NOMO-1 treated with DMSO at 0.1 percent for 48 hours (cell line): ENCODE measurements at regions not wholly inside any gene's neighbourhood (a gene's known extent, or its start where the extent isn't known, plus 50 kb on each side); places are given as distances from the start of the nearest gene placed in this dataset.

ENCODE experiments used
- DNase-seq: peaks from one replicate; lab custom pipeline; 2025; ENCODE audit not compliant: unreplicated experiment; lab: John Stamatoyannopoulos, UW

DNA sequence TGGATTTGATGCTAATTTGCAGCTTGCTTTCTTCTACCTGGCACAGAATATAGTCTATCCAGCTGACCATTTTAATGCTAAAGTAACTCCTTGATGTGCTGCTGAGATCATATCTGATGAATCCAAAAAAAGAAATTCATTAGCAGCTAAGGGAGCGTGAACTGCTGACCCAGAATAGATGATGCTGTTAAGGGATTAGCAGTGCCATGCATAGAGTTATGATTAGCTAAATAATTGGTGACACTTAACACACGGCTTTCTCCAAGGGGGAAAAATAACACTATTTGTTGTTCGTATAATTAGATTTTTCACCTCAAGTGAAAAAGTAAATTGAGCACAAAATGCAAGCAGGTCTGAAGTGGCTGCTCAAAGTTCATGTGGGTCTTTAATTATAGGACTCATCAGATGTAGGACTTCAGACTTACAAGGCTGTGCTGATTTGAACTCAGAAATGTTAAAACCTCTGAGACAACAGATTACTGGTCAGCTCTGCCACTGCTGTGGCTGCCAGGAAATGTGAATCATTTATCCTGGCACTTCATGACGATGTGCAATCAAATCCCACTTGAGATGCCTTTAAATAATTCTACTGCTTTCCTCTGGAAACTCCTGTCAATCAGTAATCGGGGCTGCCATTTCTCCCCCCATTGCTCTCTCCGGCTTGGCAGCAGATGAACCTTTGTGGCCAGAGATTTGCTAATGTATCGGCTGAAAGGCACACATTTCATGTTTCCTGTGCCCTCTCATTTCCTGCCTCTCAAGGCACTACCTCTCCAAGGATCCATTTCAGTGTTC lies 291.6 kb upstream of the C9orf72 start:
- no peak for DNase-seq

DNA sequence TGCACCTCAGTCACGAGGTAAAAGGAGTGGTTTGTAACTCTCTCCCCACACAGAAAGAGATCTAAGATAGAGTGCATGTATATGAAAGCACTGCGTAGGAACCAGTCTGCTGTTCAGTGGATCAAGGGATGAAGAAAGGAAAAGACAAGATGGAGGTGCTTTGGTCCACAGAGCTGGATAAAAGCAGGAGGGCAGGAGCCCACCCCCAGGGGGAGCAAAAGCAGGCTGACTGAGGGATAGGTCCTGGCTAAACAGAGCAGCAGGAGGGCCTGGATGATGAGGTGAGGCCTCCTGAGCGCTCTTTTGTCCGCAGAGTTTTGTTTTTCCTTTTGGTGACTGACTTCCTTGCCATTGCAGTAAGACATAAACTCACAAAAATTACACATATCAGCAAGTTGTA lies 293.5 kb upstream of the C9orf72 start:
- no peak for DNase-seq

- no peak for DNase-seq
These were observed 297.1 kb upstream of the C9orf72 start for GRCh38 chr9:27870404-27870803.

GRCh38 chr9:27880156-27880555 lies 306.9 kb upstream of the C9orf72 start:
- DNase-seq = no peak

GRCh38 chr9:27880635-27881034 lies 307.4 kb upstream of the C9orf72 start:
- no peak for DNase-seq

- no peak for DNase-seq
These were observed 315.5 kb upstream of the C9orf72 start for GRCh38 chr9:27888661-27889295.

DNA sequence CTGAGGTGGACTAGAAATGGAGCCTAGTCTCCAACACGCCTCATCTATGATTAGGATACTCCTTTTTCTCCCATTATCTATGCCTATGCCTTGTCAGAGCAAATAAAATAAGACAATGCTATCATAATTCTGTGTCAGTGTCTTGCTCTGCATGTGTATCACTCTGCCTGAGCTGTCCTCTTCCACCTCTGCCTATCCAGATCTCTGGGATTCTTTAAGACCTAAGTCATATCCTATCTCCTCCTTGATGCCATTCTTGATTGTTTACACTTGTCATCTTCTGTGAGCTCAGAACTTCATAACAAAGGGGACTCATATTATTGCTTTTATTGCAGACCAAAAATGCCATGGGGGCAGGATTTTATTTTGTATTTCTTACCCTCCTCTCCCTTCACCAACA lies 351.2 kb upstream of the C9orf72 start:
- DNase-seq = no peak

- no peak for DNase-seq
These were observed 352.5 kb upstream of the C9orf72 start for GRCh38 chr9:27925815-27926214.

GRCh38 chr9:27929841-27930240 lies 356.6 kb upstream of the C9orf72 start:
- DNase-seq = no peak

GRCh38 chr9:27933210-27934025 lies 360.1 kb upstream of the C9orf72 start:
- no peak for DNase-seq

- no peak for DNase-seq
These were observed 361.2 kb upstream of the C9orf72 start for GRCh38 chr9:27934471-27934870.

DNA sequence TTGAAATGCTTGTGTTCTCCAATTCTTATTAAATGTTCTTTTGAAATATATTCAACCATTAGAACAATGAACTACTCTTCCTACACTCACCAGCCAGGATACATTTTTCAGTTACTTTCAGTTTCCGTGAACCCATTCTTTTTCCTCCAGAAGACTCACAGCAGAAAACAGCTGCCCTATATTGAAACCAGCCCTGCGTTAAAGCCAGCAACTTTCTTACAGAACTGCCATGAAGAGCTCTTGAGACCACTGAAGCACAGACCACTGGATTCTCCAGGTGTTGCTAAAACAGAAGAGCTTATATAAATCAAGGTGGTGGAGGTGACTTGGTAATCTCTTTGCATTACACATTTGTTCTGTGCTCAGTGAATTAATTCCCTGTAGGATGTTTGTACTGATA lies 365.9 kb upstream of the C9orf72 start:
- DNase-seq = no peak

DNA sequence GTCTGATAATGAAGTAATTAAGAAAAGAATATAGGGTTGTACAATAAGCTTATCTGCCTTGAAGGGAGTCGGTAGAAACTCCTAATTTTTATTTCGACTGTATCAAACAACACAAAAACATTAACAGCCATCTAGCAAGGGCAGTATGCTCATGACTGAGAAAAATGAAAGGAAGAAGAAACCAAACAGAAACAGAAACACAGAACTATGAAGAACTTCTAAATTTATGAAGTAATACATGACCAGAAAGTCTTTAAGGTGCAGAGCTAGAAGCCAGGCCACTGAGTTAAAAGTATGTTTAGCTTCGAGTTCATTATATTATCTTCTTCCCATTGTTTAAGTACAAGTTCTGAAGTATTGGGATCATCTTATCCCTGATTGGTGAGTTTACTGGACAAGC lies 367.3 kb upstream of the C9orf72 start:
- DNase-seq = no peak

- DNase-seq = no peak
These were observed 370.2 kb upstream of the C9orf72 start for GRCh38 chr9:27943501-27943900.

- DNase-seq = no peak
These were observed 372.1 kb upstream of the C9orf72 start for GRCh38 chr9:27945386-27945785.

GRCh38 chr9:27950382-27950781 lies 377.1 kb upstream of the C9orf72 start:
- no peak for DNase-seq

- no peak for DNase-seq
These were observed 381.6 kb upstream of the C9orf72 start for GRCh38 chr9:27954858-27955257.

GRCh38 chr9:27963836-27964235 lies 390.6 kb upstream of the C9orf72 start:
- no peak for DNase-seq

GRCh38 chr9:27967210-27967609 lies 393.9 kb upstream of the C9orf72 start:
- no peak for DNase-seq

DNA sequence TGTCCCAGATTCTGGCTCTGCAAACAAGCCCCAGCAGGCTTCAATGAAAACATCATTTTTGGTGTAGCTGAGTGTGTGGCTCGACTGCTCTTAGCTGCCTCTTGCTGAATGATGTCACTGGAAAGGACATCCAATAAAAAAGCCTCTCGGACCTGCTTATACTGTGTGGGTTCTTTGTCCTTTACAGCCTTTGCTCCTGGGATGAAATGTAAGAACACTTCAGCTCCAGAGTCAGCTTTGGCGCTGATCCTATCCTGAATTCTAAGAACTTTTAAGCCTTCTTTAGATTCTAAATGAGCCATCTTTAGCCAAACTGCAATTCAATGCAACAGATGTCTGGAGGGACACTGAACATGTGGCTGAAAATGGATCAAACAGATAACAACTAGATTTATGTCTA lies 404.6 kb upstream of the C9orf72 start:
- no peak for DNase-seq

DNA sequence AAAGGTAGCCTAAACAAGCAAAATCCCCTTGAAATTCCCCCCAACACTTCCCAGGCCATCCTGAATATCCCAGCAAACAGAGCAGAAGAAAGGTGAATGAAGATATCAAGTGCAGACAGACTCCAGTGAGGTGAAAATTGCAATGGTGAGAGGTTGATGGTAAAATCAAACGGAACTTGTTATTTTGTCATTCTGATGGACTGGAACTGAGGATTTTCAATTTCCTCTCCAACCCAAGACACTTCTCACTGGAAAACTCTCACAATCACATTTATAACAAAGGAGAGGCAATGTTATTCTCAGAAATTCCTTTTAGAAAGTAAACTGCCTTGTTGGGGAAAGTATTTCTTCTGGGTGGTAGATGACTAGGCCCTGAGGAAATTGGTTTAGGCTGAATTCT lies 412.4 kb upstream of the C9orf72 start:
- DNase-seq = no peak

DNA sequence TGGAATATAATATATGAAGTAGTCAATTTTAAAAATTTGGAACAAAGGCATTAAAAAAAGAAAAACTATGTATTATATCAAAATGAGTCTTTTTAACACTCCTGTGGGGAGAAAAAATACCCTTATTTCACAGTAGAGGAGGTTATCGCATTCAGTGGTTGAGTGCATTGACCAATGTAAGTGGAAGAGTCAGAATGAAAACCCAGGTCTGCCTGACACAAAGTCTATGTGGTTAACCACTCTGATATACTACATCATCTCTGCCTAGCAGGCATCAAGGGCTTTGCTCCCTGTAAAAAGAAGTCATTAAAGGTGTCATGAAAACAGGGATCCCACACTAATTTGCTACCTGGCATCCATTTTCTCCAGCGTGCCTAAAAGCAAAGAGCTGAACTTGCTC lies 417.2 kb upstream of the C9orf72 start:
- DNase-seq = no peak
